ENCODE measurements at regions not wholly inside any gene's neighbourhood (a gene's known extent, or its start where the extent isn't known, plus 50 kb on each side); places are given as distances from the start of the nearest gene placed in this dataset.

GRCh38 chr17:72349011-72349410 lies 228.2 kb downstream of the SOX9 start:
- TF ChIP-seq CTCF (IDR thresholded peaks at IDR 0.05; ENCODE audit: insufficient read depth, low read length, poor library complexity, severe bottlenecking) (no peak), EZH2phosphoT487 (conservative IDR thresholded peaks at IDR 0.05; ENCODE audit: low read length) (no peak)
